Omental fat pad (tissue), 3 donors: ENCODE measurements at regions not wholly inside any gene's neighbourhood (a gene's known extent, or its start where the extent isn't known, plus 50 kb on each side); places are given as distances from the start of the nearest gene placed in this dataset.

Experiments
- ATAC-seq: fragments of 150-250 bp; one replicate; pipeline ENCODE4 v1.9.1; 2016; ENCODE audit warnings: mild to moderate bottlenecking, moderate library complexity; ENCODE audit not compliant: low FRiP score
- DNase-seq: peaks from one replicate; pipeline ENCODE4 v3.0.0-alpha.2; 2019; ENCODE audit warnings: low spot score
- CTCF ChIP-seq, 3 donors: fragments of 450-650 bp; IDR thresholded peaks; one replicate each; pipeline ENCODE4 v1.5.1; 2016 to 2017; ENCODE audit warnings: antibody characterized with exemption in 3 of 3, mild to moderate bottlenecking in 3 of 3, moderate library complexity in 2 of 3

GRCh38 chr12:28704477-28705169 is 444.5 kb upstream of the FAR2 start:
- ATAC-seq (no peak), DNase-seq (no peak)
- TF ChIP-seq CTCF (IDR thresholded peaks at IDR 0.05) = no peak

- ATAC-seq (no peak), DNase-seq (no peak)
- no peak for TF ChIP-seq CTCF (IDR thresholded peaks at IDR 0.05)
Measured at GRCh38 chr12:28708918-28709371, 440.1 kb upstream of the FAR2 start.

GRCh38 chr12:28709986-28710685 is 438.9 kb upstream of the FAR2 start:
- DNase-seq = no peak
- no peak for ATAC-seq
- no peak for TF ChIP-seq CTCF (IDR thresholded peaks at IDR 0.05)

GRCh38 chr12:28710882-28711281 is 438.2 kb upstream of the FAR2 start:
- TF ChIP-seq CTCF (IDR thresholded peaks at IDR 0.05) = no peak
- ATAC-seq (no peak), DNase-seq (no peak)

GRCh38 chr12:28711421-28711820 is 437.7 kb upstream of the FAR2 start:
- no peak for DNase-seq
- no peak for ATAC-seq
- no peak for TF ChIP-seq CTCF (IDR thresholded peaks at IDR 0.05)

- ATAC-seq (no peak), DNase-seq (no peak)
- no peak for TF ChIP-seq CTCF (IDR thresholded peaks at IDR 0.05)
Measured at GRCh38 chr12:28742791-28743190, 406.3 kb upstream of the FAR2 start.
